ENCODE measurements at regions not wholly inside any gene's neighbourhood (a gene's known extent, or its start where the extent isn't known, plus 50 kb on each side); places are given as distances from the start of the nearest gene placed in this dataset.

GRCh38 chr1:65605621-65606020 is 185.2 kb downstream of the LEPR start:
- peak; percentile 55 for DNase-seq (ENCODE audit: low spot score)
- Histone ChIP-seq H3K27ac (ENCODE audit: low read depth, low read length, poor library complexity, severe bottlenecking) (no peak overlapping the region), H3K36me3 (ENCODE audit: insufficient read depth, low read length, poor library complexity, severe bottlenecking) (no peaks in the 10 kb centered on the region), H3K4me3 (ENCODE audit: low read depth, low read length, poor library complexity, severe bottlenecking) (no peak overlapping the region), H3K9me3 (ENCODE audit: low read depth, low read length, poor library complexity, severe bottlenecking) (no peaks in the 10 kb centered on the region), H3K27me3 (replicated peaks; ENCODE audit: insufficient read depth, low read depth, low read length, poor library complexity) (peaks cover 20% of the 10 kb centered on the region), H3K4me1 (ENCODE audit: insufficient read depth, low read length, poor library complexity, severe bottlenecking) (peaks cover 16% of the 10 kb centered on the region)
- TF ChIP-seq CTCF (conservative IDR thresholded peaks at IDR 0.05; ENCODE audit: low read depth, low read length) (no peak), EZH2 (IDR thresholded peaks at IDR 0.05; ENCODE audit: borderline replicate concordance, low read depth, low read length, poor library complexity, severe bottlenecking) (no peak)
- ChIA-PET CTCF (no interaction called here), POLR2A (ENCODE audit: low non-redundant PET) (no interaction called here)
- intact Hi-C loops (cut with micrococcal nuclease; ENCODE audit: unreplicated experiment) = no loop called here
- no TSS peak for BruUV-seq (replicated peaks)

DNA sequence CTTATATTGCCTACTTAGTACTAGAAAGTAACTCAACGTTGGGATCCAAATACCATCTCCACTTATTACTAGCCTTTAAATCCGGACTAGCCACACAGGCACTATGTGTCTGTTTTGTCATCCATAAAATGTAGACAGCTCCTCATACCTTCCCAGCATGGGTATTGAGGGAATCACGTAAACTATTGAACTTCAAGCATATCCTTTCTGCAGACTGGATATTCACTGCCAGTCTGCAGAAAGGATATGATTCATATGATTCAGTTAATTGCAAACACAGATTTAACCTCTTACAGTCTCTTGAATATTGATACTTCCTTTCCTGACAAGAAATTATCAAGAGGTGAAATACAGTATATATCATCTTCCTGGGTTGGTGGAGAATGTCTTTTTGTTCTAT is 186.0 kb downstream of the LEPR start:
- no peaks in the 10 kb centered on the region for H3K36me3 ChIP-seq (ENCODE audit: insufficient read depth, low read length, poor library complexity, severe bottlenecking)
- no peak for TF ChIP-seq EZH2 (IDR thresholded peaks at IDR 0.05; ENCODE audit: borderline replicate concordance, low read depth, low read length, poor library complexity, severe bottlenecking)
- TF ChIP-seq CTCF (conservative IDR thresholded peaks at IDR 0.05; ENCODE audit: low read depth, low read length) = no peak
- intact Hi-C loops (cut with micrococcal nuclease; ENCODE audit: unreplicated experiment) = no loop called here
- H3K4me3 ChIP-seq (ENCODE audit: low read depth, low read length, poor library complexity, severe bottlenecking) = no peak overlapping the region
- DNase-seq (ENCODE audit: low spot score) = peak; percentile 46
- no peaks in the 10 kb centered on the region for H3K9me3 ChIP-seq (ENCODE audit: low read depth, low read length, poor library complexity, severe bottlenecking)
- BruUV-seq (replicated peaks) = no TSS peak
- H3K27me3 ChIP-seq (replicated peaks; ENCODE audit: insufficient read depth, low read depth, low read length, poor library complexity) = peaks cover 15% of the 10 kb centered on the region
- peaks cover 16% of the 10 kb centered on the region for H3K4me1 ChIP-seq (ENCODE audit: insufficient read depth, low read length, poor library complexity, severe bottlenecking)
- H3K27ac ChIP-seq (ENCODE audit: low read depth, low read length, poor library complexity, severe bottlenecking) = no peak overlapping the region
- POLR2A ChIA-PET (ENCODE audit: low non-redundant PET) = no interaction called here
- CTCF ChIA-PET = no interaction called here

DNA sequence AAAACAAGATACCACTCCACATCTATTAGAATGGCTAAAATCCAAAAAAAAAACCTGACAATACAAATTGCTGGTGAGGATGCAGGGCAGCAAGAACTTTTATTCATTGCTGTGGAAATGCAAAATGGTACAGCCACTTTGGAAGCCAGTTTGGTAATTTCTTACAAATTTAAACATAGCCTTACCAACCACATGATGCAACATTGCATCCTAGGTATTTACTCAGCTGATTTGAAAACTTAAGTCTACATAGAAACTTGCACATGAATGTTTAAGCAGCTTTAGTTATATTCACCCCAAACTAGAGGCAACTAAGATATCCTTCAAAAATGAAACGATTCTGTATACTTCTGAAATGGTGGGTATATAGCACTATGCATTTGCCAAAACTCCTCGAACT is 178.8 kb upstream of the PDE4B start:
- Histone ChIP-seq H3K27me3 (replicated peaks; ENCODE audit: insufficient read depth, low read depth, low read length, poor library complexity) (peaks cover 4% of the 10 kb centered on the region), H3K27ac (ENCODE audit: low read depth, low read length, poor library complexity, severe bottlenecking) (no peak overlapping the region), H3K4me1 (ENCODE audit: insufficient read depth, low read length, poor library complexity, severe bottlenecking) (no peaks in the 10 kb centered on the region), H3K4me3 (ENCODE audit: low read depth, low read length, poor library complexity, severe bottlenecking) (no peak overlapping the region), H3K9me3 (ENCODE audit: low read depth, low read length, poor library complexity, severe bottlenecking) (no peaks in the 10 kb centered on the region), H3K36me3 (ENCODE audit: insufficient read depth, low read length, poor library complexity, severe bottlenecking) (no peaks in the 10 kb centered on the region)
- intact Hi-C loops (cut with micrococcal nuclease; ENCODE audit: unreplicated experiment) = no loop called here
- ChIA-PET POLR2A (ENCODE audit: low non-redundant PET) (no interaction called here), CTCF (no interaction called here)
- TF ChIP-seq EZH2 (IDR thresholded peaks at IDR 0.05; ENCODE audit: borderline replicate concordance, low read depth, low read length, poor library complexity, severe bottlenecking) (no peak), CTCF (conservative IDR thresholded peaks at IDR 0.05; ENCODE audit: low read depth, low read length) (no peak)
- DNase-seq (ENCODE audit: low spot score) = no peak
- BruUV-seq (replicated peaks) = no TSS peak

All from A673 (cell line).